Spleen (tissue), 7 donors: ENCODE measurements at regions not wholly inside any gene's neighbourhood (a gene's known extent, or its start where the extent isn't known, plus 50 kb on each side); places are given as distances from the start of the nearest gene placed in this dataset.

Experiments used
- POLR2AphosphoS5 ChIP-seq, 3 donors: sonication (generic); formaldehyde crosslinking; IDR thresholded peaks; one replicate each; pipeline ENCODE4 v1.5.1; 2017; ENCODE audit warnings: antibody characterized with exemption in 3 of 3
- TF ChIP-seq, protein P1 (sequence below), 11 experiments: fragments of 200-600 bp in 7 of 11; fragments of 450-650 bp in 4 of 11; sonication (generic) in 4 of 11; IDR thresholded peaks in 8 of 11; conservative IDR thresholded peaks in 3 of 11; 1 replicate in 7 of 11; 2 replicates in 4 of 11; pipeline versions ENCODE4 v1.4.0 to v1.8.0; 2016 to 2021; ENCODE audit warnings: antibody characterized with exemption in 11 of 11, inconsistent platforms in 4 of 11, mild to moderate bottlenecking in 1 of 11
- donor health status: DM: no; HTN: no; CAD: no; lungs with moderate emphysema.
- donor health status: DM: no; HTN: no; CAD: no.
- donor health status: DM: no; HTN: no; CAD: no.

DNA sequence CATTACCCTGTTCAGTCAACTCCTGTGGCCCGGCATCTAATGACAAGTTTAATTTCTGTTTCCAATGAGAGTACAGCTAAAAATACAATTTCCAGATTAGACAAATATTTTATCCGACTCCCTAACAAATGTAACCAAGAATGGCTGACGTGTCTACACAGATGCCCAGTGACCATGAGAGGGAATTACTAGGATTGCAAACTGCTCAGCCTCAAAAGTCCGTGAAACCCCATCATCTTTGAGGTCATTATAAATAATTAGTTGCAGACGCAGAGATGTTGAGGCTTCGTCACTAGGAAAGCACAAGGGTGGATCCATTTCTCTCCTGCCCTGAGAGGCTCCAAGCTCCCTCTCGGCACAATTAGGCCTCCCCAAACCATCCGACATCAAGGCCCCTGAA, 104.1 kb upstream of the ZNF507 start:
- no peak for TF ChIP-seq POLR2AphosphoS5 (IDR thresholded peaks at IDR 0.05)
- TF ChIP-seq, protein P1, sequence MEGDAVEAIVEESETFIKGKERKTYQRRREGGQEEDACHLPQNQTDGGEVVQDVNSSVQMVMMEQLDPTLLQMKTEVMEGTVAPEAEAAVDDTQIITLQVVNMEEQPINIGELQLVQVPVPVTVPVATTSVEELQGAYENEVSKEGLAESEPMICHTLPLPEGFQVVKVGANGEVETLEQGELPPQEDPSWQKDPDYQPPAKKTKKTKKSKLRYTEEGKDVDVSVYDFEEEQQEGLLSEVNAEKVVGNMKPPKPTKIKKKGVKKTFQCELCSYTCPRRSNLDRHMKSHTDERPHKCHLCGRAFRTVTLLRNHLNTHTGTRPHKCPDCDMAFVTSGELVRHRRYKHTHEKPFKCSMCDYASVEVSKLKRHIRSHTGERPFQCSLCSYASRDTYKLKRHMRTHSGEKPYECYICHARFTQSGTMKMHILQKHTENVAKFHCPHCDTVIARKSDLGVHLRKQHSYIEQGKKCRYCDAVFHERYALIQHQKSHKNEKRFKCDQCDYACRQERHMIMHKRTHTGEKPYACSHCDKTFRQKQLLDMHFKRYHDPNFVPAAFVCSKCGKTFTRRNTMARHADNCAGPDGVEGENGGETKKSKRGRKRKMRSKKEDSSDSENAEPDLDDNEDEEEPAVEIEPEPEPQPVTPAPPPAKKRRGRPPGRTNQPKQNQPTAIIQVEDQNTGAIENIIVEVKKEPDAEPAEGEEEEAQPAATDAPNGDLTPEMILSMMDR (IDR thresholded peaks at IDR 0.05 in 8 of 11, conservative IDR thresholded peaks at IDR 0.05 in 3 of 11) = no peak
